ENCODE measurements at regions not wholly inside any gene's neighbourhood (a gene's known extent, or its start where the extent isn't known, plus 50 kb on each side); places are given as distances from the start of the nearest gene placed in this dataset.
"Not testable (repeated sequence)": the region's sequence is repeated elsewhere in the genome, so short reads cannot be mapped to it uniquely, and the experiment has no call there.

DNA sequence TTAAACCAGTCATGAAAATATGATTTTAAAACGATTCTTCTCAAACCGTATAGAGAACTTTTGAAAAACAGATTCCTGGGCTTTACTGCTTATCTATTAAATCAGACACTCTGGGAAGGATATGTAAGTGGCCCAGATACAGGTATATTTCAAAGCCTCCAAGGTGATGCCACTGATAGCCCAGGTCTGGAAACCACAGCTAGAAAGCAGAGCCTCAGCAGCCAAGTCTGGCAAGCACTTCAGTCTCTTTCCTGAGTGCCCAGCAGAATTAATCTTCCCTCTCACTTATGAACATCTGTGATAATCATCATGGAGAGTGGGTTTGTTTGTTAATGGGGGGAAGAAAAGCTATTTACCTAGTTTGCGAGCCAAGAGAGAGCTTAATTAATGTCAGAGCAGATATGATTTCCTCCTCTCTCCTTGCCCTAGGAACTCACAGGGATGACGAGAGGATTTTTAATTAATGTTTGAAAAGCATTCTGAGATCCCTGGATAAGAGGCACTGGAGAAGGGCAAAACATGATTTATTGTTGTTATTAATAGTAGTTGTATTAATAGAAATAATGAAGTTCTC is 368.4 kb downstream of the TLE1 start:
- no peak for DNase-seq

DNA sequence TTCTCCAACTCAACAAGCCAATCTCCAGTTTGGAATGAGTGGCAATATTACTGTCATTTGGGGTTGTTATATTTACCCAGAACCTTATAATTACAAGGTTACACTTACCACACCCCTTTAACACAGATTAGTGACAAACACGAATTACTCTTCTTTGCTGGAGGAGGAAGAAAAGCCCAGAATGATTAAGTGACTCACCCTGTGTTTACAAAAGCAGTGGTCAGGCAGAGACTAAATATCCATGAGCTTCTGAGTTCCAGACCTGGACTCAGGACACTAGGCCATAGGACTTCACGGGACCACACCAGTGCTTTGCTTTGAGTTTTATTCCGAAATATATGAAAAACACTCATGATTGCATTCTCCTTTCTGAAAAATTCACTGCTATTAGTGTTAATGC is 370.8 kb downstream of the TLE1 start:
- no peak for DNase-seq

GRCh38 chr9:81317939-81318338 is 371.4 kb downstream of the TLE1 start:
- DNase-seq, result no peak

DNA sequence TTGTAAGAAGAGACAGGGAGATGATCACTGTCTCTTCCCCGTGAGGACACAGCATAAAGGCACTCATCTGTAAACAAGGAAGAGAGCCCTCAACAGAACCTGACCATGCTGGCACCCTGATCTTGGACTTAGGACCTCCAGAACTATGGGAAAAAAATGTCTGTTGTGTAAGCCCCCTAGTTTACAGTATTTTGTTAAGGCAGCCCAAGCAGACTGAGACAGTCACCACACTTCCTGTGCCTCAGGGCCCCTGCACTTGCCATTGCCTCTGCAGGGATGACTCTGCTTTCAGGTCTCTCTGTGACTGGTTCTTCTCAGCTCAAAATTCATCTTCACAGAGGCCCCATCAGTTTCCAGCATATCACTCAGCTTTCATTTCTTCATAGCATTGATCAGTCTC is 372.1 kb downstream of the TLE1 start:
- DNase-seq, result no peak

- DNase-seq, result no peak
Measured at GRCh38 chr9:81314490-81314889, 374.9 kb downstream of the TLE1 start.

- no peak for DNase-seq
Measured at GRCh38 chr9:81313877-81314276, 375.5 kb downstream of the TLE1 start.

DNA sequence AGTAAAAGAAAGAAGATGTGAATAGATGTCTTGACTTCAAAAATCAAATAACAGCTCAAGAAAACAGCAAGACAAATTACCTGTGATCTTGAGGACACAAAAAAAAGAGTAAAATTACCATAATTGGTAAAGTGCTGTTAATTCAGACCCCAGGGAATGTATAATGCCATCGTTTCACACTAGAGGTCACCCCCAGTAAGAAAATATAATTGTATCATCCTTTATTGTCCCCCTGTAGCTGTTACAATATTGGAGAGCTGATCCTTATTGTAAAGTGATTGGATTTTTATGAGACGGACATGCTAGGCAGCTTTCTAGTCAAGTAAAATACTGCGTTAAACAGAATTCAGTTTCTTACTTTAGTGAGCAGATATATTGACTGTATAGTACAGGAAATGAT is 377.0 kb downstream of the TLE1 start:
- DNase-seq, result no peak

- DNase-seq, result no peak
Measured at GRCh38 chr9:81308404-81308803, 380.9 kb downstream of the TLE1 start.

DNA sequence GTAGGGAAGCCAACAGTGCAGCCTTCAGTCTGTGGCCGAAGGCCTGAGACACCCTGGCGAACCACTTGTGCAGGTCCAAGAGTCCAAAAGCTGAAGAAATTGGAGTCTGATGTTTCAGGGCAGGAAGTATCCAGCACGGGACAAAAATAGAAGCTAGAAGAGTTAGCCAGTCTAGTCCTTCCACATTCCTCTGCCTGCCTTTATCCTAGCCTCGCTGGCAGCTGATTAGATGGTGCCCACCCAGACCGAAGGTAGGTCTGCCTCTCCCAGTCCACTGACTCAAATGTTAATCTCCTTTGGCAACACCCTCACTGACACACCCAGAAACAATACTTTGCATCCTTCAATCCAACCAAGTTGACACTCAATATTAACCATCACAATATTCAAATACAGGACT is 381.6 kb downstream of the TLE1 start:
- not testable (repeated sequence) for DNase-seq

GRCh38 chr9:81305561-81306182 is 383.7 kb downstream of the TLE1 start:
- DNase-seq, result no peak

GRCh38 chr9:81303658-81304057 is 385.7 kb downstream of the TLE1 start:
- DNase-seq, result no peak

DNA sequence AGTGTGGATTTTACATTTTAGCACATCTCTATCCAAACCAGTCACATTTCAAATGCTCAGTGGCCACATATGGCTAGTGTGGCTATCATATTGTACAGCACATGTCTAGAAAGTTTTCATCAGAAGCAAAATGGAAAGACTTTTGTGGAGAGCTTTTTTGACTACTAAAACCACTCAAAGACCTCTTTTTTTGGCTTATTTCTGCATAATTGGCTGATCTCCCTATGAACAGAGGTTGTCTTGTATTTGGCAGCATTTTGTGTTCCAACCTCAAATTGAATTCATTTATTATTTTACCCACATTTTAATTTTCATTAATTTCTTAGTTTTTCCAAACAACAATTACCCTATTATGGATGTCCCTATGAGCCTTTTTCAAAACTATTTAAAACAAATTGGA is 395.7 kb downstream of the TLE1 start:
- DNase-seq, result no peak

DNA sequence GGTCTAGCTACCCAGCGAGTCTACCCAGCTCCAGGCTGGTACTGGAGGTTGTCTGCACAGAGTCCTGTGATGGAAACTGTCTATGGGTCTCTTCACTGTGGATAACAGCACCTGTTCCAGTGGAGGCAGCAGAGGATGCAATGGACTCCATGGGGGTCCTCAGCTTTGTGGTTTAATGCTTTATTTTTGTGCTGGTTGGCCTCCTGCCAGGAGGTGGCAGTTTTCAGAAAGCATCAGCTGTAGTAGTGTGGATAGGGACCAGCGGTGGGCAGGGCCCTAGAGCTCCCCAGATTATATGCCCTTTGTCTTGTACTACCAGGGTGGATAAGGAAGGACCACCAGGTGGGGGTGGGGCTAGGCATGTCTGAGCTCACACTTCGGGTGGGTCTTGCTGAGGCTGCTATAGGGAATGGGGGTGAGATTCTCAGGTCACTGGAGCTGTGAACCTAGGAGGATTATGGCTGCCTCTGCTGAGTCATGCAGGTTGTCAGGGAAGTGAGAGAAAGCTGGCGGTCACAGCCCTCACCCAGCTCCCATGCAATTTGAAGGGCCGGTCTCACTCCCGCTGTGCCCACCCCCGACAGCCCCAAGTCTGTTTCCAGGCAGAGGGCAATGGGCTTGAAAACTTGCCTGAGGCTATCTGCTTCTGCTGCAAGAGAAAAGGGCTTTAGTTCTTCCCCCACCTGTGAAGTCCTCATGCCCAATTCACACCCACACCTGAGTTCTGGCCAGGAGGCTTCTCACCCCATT is 397.1 kb downstream of the TLE1 start:
- no peak for DNase-seq

- no peak for DNase-seq
Measured at GRCh38 chr9:81289622-81290021, 399.7 kb downstream of the TLE1 start.

GRCh38 chr9:81268048-81268447 is 421.3 kb downstream of the TLE1 start:
- no peak for DNase-seq

DNA sequence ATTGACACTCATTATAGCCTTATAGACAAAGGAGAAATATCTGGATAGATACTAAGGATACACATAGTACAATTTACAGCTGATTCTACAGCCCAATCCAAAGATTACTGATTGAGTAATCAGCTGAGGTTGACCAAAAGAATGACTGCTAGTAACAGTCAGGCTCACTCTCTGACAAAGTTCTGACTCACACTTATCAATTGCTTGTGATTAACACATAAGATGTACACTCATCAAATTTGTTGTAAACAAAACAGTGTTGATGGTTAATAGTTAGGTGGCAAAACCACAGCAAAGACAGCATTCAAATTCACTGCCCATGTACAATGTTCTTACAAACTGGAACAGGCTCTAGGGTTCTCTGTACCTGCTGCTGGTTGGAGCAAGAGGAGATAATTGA is 422.7 kb downstream of the TLE1 start:
- no peak for DNase-seq

- no peak for DNase-seq
Measured at GRCh38 chr9:81266086-81266485, 423.3 kb downstream of the TLE1 start.

GRCh38 chr9:81264516-81264915 is 424.8 kb downstream of the TLE1 start:
- no peak for DNase-seq

DNA sequence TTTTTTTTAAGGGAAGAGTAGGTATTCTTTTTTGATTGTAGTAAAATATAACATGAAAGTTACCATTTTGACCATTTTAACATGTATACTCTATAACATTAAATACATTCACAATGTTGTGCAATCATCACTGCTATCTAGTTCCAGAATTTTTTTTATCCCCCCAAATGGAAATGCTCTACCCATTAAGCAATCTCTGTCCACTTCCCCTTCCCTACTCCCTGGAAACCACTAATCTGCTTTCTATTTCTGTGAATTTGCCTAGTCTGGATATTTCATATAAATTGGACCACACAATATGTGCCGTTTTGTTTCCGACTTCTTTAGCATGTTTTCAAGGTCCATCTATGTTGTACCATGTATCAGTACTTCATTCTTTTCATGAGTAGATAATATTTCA is 429.5 kb downstream of the TLE1 start:
- no peak for DNase-seq

- DNase-seq, result no peak
Measured at GRCh38 chr9:81256368-81256767, 433.0 kb downstream of the TLE1 start.

DNA sequence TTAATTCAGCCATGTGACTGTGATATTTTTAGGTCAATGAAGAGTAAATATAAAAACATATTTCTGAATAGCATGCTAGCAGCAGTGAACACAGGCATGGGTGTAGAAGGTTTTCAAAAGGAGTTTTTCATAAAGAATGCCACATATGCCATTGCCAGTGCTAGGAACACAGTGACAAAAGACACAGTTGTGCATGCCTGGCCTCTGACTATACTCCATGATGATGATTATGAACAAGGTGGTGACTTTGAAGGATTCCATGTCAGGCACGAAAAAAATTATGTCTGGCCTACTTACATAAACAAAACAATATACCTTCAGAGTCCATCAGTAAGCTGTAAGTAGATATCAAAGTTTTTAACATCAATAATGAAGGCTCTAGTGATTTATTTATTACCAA is 438.7 kb downstream of the TLE1 start:
- no peak for DNase-seq

DNA sequence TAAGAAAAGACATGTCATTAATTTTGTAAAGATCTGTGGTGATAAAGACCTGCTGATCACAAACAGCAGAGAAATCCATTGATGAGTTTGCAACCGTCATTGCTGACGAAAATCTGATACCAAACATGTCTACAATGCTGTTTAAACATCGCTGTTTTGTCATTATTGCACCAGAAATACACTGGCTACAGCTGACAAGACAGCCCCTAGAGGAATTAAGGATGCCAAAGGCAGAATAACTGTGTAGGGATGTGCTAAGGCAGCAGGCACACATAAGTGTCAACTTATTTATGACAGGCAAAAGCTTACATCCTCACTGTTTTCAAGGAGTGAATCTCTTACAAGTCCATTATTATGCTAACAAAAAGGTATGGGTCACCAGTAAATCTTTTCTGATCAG is 439.3 kb downstream of the TLE1 start:
- DNase-seq, result no peak

DNA sequence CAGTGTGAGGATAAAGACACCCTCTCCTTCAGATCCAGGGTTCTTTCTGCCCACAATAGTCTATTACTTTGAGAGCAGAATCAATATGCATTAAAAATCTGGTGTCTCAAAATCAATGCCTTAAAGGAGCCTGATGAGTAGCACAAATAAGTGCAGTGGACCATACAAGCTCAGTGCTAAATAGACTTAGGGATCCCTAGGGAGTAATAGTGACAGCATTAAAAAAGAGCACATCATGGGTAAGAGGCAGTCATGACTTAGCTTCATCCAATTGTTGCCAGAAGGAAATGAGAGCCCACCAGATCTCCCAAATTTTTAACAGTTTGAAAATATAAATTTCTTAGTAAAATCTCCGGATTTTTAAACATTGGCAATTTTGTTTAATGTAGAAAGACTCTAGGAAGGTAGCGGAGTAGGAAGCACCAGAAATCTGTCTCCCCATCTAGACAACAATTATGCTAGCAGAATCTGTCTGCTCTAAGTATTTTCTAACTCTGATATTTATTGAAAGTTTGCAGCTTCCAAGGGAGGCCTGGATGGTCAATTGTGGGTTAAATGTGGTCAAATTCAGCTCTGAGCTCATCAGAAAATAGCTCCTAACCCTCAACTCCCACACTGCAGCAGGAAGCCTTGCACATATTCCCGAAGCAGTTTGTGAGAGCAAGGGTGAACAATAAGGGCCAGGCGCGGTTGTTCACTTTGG is 443.9 kb downstream of the TLE1 start:
- DNase-seq, result no peak

- DNase-seq, result no peak
Measured at GRCh38 chr9:81244631-81245030, 444.7 kb downstream of the TLE1 start.

Measured in activated CD4-positive, alpha-beta T cell treated with anti-CD3 and anti-CD28 coated beads for 48 hours (primary cell).